ENCODE measurements at regions not wholly inside any gene's neighbourhood (a gene's known extent, or its start where the extent isn't known, plus 50 kb on each side); places are given as distances from the start of the nearest gene placed in this dataset.

DNA sequence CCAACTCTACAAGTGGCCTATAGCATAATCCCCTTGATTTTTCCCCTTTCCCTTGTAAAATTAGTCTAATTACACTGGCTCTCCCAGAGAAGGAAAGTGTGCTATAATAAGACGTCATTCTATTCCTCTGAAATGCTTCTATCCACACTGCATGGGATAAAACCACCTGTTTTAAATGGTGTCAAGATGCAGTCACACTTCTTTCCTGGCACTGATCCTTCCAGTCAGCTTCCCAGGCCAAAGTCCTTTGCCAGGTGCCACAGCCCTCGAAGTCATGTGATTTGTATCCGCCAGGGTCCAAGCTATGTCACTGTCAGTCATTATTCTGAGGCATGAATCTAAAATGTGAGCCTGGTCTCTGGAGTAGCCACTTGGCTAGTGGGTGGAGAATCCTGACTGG, 169.0 kb upstream of the KIAA1217 start:
- TF ChIP-seq, protein P1, sequence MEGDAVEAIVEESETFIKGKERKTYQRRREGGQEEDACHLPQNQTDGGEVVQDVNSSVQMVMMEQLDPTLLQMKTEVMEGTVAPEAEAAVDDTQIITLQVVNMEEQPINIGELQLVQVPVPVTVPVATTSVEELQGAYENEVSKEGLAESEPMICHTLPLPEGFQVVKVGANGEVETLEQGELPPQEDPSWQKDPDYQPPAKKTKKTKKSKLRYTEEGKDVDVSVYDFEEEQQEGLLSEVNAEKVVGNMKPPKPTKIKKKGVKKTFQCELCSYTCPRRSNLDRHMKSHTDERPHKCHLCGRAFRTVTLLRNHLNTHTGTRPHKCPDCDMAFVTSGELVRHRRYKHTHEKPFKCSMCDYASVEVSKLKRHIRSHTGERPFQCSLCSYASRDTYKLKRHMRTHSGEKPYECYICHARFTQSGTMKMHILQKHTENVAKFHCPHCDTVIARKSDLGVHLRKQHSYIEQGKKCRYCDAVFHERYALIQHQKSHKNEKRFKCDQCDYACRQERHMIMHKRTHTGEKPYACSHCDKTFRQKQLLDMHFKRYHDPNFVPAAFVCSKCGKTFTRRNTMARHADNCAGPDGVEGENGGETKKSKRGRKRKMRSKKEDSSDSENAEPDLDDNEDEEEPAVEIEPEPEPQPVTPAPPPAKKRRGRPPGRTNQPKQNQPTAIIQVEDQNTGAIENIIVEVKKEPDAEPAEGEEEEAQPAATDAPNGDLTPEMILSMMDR (IDR thresholded peaks at IDR 0.05 in 4 of 5, conservative IDR thresholded peaks at IDR 0.05 in 1 of 5) = no peak
- no peak for TF ChIP-seq POLR2A (IDR thresholded peaks at IDR 0.05)

All from gastrocnemius medialis (tissue), 4 donors.